ENCODE measurements at regions not wholly inside any gene's neighbourhood (a gene's known extent, or its start where the extent isn't known, plus 50 kb on each side); places are given as distances from the start of the nearest gene placed in this dataset.

- no peak for DNase-seq
Observed at GRCh38 chr14:101500681-101501080, 60.6 kb upstream of the DIO3 start.

- DNase-seq = no peak
Observed at GRCh38 chr14:101501341-101501740, 60.0 kb upstream of the DIO3 start.

DNA sequence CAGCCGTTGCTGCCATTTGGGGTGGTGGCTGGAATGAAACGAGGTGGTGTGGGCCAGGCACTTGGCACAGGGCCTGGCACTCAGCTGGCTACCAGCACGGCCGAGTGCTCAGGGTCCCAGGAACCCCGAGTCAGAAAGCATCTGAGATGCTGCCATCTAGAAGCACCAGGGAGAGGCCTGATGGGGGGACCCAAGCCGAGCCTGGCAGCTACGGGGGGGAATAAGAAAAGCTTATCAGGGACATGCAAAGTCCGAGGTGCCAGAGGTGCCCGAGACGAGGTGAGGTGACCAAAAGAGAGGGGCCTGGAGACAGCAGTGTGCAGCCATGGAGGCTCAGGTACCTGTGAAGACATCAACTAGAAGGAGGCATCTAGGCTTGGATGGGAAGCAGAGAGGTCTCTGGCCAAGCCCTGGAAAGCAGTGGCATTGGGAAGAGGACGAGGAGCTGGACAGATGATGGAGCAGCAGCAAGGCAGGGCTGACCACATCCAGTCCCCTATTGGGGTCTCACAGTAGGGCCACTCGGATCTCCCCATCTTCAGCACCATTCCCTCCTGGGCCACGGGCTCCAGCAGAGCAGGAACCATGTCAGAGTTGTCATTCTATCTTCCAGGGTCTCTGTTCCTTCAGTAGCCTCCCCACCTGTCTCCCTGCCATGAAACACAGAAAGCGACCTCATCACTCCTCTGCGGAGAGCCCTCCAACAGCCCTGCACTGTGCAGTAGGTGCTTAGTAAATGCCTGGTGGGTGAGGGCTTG is 59.3 kb upstream of the DIO3 start:
- DNase-seq = no peak

DNA sequence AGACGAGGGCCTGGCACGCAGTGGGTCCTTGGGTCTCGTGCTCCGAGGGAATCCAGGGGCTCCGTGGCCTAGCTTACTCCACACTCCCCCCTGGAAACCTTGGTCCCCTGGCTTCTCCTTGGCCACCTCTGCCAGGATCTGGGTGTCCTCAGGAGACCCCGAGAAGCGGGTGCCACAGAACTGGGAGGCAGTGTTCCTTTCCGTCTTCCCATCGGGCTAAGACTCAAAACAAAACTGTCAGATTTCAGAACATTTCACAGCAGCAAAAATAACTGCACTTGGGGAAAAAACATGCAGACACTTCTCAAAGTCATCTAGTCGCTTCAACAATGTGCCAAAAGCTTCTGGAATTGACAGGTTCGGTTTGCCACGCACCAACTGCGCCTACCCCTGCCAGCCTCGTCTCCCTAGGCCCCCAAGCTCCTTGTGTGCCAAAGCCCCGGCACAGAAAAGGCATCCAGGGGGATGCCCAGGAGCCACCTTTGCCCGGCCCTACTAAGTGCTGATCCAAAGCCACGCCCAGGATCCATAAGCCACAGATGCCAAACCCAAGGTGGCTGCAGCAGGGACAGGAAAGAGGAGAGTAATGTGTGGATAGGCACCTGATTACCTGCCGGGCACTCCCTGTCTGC is 58.4 kb upstream of the DIO3 start:
- DNase-seq = no peak

DNA sequence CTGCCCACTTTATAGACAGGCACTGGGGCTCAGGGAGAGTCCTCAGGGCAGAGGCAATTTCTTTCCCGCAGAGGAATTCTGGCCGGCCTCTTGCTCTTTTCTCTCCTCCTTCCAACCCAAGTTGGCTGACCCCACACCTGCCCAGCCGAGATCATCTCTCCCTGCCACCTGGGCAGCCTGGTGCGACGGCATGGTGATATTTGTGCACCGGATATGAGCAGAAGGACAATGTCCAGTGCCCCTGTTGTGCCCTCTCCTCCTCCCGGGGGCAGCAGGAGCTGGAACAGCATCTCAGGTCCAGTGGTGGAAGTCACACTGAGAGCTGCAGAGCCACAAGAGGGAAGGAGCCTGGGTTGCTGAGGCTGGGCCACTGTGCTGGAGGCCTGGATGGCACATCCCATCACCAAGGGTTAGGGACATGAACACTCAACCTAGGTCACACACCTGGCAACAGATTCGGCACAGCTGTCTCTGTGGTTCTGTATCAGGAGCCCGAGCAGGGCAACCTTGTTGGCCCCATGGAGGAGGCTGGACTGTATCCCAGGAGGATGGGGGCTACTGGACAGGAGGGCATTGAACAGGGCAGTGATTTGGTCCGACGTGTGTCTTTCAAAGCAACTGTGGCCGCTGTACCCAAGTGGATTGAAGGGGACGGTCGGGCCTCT is 57.7 kb upstream of the DIO3 start:
- no peak for DNase-seq

GRCh38 chr14:101504096-101504948 is 57.0 kb upstream of the DIO3 start:
- DNase-seq = no peak

DNA sequence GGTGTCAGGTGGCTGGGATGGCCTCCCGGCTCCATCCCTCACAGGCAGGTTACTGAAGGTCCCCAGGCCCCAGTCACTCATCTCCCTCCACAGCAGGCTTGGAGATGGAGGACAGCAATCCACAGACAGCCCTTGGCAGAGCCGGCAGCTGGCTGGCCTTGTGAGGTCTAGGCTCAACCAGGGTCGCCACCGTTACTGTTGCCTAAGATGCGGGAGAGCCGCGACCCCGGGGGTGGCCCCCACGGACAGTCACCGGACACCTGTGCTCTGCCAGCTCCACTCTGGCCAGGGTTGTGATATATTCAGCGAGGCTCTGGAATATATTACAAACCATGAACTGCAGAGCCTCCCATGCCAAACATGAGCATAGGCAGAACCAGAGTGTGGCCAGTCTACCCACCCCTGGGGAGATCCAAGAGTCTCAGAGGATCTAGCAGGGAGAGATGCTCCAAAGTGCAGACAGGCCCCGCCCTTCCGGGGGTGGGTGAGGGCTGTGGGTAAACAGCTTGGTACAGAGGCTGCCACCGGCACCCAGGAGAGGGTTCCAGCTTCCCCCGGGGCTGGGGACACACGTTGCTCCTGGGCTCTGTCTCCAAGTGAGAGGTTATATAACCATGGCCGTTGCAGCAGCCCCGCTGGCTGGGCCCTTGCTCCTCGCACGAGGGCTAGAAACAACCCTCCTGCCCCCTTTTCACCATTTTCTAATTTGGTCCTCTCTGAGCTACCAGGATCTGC is 55.9 kb upstream of the DIO3 start:
- no peak for DNase-seq

- DNase-seq = no peak
Observed at GRCh38 chr14:101506211-101506925, 54.9 kb upstream of the DIO3 start.

GRCh38 chr14:101506926-101507835 is 54.1 kb upstream of the DIO3 start:
- DNase-seq = no peak

- DNase-seq = no peak
Observed at GRCh38 chr14:101507836-101508150, 53.5 kb upstream of the DIO3 start.

GRCh38 chr14:101508196-101508947 is 52.9 kb upstream of the DIO3 start:
- DNase-seq = no peak

DNA sequence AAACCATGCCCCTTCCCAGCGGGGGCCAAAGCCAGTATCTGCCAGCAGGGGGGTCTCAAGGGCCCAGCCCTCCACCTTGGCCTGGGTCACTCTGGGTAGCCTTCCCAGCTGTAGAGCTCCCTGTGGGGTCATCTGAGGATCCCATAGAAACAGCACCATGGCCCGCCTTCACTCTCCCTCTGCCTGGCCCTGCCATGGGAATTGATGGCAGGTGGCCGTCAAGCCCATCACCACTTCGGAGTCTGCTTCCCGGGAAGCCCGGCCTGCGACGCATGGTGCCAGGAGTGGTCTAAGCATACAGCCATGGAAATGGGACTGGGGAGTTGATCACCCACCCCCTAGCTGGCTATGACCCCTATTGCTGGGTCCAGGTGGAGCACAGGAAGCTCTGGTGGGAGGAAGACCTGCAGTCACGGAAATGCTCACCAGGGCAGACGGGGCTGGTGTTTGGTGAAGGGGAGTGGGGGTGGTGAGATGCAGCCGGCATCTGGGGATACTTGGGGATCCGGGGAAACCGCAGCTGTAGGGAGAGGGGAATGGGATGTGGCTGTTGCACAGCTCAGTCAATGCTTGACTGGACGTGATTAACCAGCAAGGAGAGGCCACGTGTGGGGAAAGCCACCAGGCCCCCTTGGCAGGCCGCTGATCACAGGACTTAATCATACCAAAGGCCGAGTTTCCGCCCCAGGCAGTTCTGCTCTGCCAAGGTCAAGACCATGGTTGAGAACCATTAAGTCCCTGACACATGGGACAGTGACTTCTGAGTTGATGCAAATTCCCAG is 52.2 kb upstream of the DIO3 start:
- DNase-seq = no peak

- DNase-seq = no peak
Observed at GRCh38 chr14:101509730-101510371, 51.4 kb upstream of the DIO3 start.

GRCh38 chr14:101511199-101511598 is 50.1 kb upstream of the DIO3 start:
- no peak for DNase-seq

All from NCI-H524 treated with DMSO at 0.1 percent for 48 hours (cell line).